ENCODE measurements at regions not wholly inside any gene's neighbourhood (a gene's known extent, or its start where the extent isn't known, plus 50 kb on each side); places are given as distances from the start of the nearest gene placed in this dataset.

DNA sequence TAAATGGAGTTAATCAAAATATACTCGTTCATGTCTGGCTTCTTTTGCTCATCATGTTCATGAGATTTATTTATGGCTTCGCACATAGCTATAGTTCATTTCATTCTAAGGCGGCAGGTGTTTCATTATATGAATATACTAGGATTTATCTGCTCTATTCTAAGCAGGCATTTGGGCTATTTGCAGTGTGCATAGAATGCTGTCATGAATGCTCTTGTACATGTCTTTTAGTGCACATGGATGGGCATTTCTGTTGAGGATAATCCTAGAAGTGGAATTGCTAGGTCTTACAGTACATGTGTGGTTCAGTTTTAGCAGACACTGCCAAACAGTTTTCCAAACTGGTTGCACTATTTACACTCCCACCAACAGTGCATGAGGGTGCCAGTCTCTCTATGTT lies 285.3 kb upstream of the ADRA1B start (continued):
- TF ChIP-seq REST (IDR thresholded peaks at IDR 0.05; ENCODE audit: low read depth, low read length) (no peak), FOS (IDR thresholded peaks at IDR 0.05; ENCODE audit: borderline replicate concordance, extremely low read depth, insufficient read length) (no peak), SIN3A (IDR thresholded peaks at IDR 0.05; ENCODE audit: low read depth, low read length) (no peak), ZNF207 (IDR thresholded peaks at IDR 0.05; ENCODE audit: borderline replicate concordance) (no peak), CEBPZ (IDR thresholded peaks at IDR 0.05; ENCODE audit: low read depth, low read length) (no peak), HDAC2 (IDR thresholded peaks at IDR 0.05) (no peak)

GRCh38 chr5:159632866-159633265 lies 283.4 kb upstream of the ADRA1B start:
- Histone ChIP-seq H2AFZ (ENCODE audit: control insufficient read depth, low read depth, low read length) (no peak overlapping the region), H4K20me1 (ENCODE audit: control insufficient read depth, insufficient read depth) (no peaks in the 10 kb centered on the region), H3K27me3 (replicated peaks in 1 of 2; ENCODE audit: control insufficient read depth in 2 of 2, insufficient read depth in 2 of 2, low read length in 1 of 2) (0 out of 4 replicates have a peak, but pooled peaks cover 0 to 2% of the 10 kb centered on the region in 2 experiments), H3K36me3 (ENCODE audit: control insufficient read depth in 2 of 2, insufficient read depth in 2 of 2, low read length in 1 of 2) (no peaks in the 10 kb centered on the region), H3K27ac (ENCODE audit: control insufficient read depth, insufficient read depth) (no peak overlapping the region), H3K9ac (ENCODE audit: control insufficient read depth, insufficient read depth, low read length) (no peak overlapping the region), H3K4me3 (no peak overlapping the region), H3K4me2 (ENCODE audit: control insufficient read depth, insufficient read depth) (no peak overlapping the region), H3K79me2 (ENCODE audit: control insufficient read depth, insufficient read depth, low read length) (no peaks in the 10 kb centered on the region), H3K9me3 (replicated peaks; ENCODE audit: control insufficient read depth, insufficient read depth, low read length) (no peaks in the 10 kb centered on the region), H3K4me1 (ENCODE audit: control insufficient read depth, insufficient read depth, low read length) (no peaks in the 10 kb centered on the region)
- FAIRE-seq (no peak), DNase-seq (ENCODE audit: low read depth, low spot score) (no peak), ATAC-seq (no peak)
- BruUV-seq (replicated peaks): no TSS peak
- WGBS (ENCODE audit: insufficient coverage, insufficient replicate concordance, low lambda C conversion rate, missing lambda C conversion rate): 69% methylated on average over 3 of the region's 3 CpGs
- in situ Hi-C loops (cut with MboI): no loop called here
- POLR2A ChIA-PET: no interaction called here
- CTCF ChIA-PET: interaction anchor here (0.6 kb wide), 1 partner anchor 460 kb away, joined by 3 read pairs; no protein-coding TSS in a partner anchor
- RAD21 ChIA-PET (ENCODE audit: unreplicated experiment): no interaction called here
- TF ChIP-seq ATF7 (IDR thresholded peaks at IDR 0.05; ENCODE audit: low read depth) (no peak), SIN3A (IDR thresholded peaks at IDR 0.05; ENCODE audit: low read depth, low read length) (no peak), SPI1 (IDR thresholded peaks at IDR 0.05; ENCODE audit: borderline replicate concordance, insufficient read depth, low read depth, low read length) (no peak), BCLAF1 (IDR thresholded peaks at IDR 0.05) (no peak), BHLHE40 (IDR thresholded peaks at IDR 0.05; ENCODE audit: borderline replicate concordance in 1 of 2, low read depth in 2 of 2, low read length in 1 of 2) (no peak)
- TF ChIP-seq, protein P1, sequence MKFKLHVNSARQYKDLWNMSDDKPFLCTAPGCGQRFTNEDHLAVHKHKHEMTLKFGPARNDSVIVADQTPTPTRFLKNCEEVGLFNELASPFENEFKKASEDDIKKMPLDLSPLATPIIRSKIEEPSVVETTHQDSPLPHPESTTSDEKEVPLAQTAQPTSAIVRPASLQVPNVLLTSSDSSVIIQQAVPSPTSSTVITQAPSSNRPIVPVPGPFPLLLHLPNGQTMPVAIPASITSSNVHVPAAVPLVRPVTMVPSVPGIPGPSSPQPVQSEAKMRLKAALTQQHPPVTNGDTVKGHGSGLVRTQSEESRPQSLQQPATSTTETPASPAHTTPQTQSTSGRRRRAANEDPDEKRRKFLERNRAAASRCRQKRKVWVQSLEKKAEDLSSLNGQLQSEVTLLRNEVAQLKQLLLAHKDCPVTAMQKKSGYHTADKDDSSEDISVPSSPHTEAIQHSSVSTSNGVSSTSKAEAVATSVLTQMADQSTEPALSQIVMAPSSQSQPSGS (IDR thresholded peaks at IDR 0.05; ENCODE audit: low read length): no peak
- intact Hi-C loops (cut with micrococcal nuclease; ENCODE audit: unreplicated experiment): no loop called here
- SMC1A ChIA-PET (ENCODE audit: uncharacterized antibody, unreplicated experiment): interaction anchor here (1.2 kb wide), 1 partner anchor 8 kb away, joined by 3 read pairs; no protein-coding TSS in a partner anchor

Data from GM12878 (cell line).